GM21367 (cell line): ENCODE measurements at regions not wholly inside any gene's neighbourhood (a gene's known extent, or its start where the extent isn't known, plus 50 kb on each side); places are given as distances from the start of the nearest gene placed in this dataset.

ENCODE experiments used
- ATAC-seq: cut with Tn5 transposase; IDR thresholded peaks from one replicate; pipeline ENCODE4 v1.9.1; 2021; ENCODE audit not compliant: unreplicated experiment

DNA sequence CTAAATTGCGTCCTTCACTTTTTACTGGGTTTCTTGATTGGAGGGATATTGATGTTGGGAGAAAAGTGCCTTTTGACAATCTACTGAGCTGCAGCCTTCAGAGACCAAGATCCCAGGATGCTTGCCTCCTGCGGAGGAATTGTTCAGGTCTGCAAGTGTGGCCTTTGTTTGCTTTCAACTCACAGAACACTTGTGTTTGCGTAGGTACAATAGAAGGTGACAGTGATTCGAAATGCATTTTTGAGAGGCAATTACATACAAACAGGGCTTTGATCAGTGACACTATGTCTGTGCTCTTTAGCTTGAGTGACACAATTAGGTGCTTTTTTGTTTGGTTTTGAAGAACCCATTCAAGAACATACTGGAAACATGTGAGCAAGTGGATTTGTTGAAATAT lies 600.6 kb downstream of the QKI start:
- ATAC-seq: no peak

DNA sequence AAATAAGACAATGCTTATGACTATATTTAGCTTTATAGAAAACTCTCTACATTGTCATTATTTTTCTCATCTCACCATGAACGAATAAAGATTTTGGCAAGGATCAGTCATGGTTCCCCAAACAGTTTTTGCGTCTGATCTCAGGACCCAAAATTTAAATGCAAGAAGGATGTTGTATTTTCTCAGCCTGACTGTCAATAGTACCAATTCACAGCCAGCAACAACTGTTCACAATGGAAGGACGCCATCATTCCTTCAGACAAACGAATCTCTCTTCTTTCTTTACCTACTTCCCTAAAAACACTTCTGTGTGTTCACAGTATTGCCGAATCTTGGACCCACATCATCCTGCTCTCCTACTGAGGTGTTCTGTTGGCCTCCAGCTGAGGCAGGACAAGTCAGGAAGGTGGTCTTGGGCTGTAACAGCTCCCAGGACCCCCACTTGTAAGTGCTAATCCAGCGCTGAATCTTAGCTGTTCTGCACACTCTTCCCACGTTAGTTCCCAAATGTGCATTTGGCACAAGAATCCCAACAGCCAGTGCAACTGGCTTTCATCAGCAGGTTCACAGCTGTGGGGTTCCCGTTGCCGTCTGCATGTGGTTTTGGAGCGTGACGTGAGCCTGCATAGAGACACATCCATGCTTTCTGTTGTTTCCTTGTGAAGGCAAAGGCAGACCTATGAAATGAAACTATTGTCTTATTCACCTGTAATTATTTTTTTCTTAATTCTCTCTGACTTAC lies 600.0 kb downstream of the QKI start:
- no peak for ATAC-seq

DNA sequence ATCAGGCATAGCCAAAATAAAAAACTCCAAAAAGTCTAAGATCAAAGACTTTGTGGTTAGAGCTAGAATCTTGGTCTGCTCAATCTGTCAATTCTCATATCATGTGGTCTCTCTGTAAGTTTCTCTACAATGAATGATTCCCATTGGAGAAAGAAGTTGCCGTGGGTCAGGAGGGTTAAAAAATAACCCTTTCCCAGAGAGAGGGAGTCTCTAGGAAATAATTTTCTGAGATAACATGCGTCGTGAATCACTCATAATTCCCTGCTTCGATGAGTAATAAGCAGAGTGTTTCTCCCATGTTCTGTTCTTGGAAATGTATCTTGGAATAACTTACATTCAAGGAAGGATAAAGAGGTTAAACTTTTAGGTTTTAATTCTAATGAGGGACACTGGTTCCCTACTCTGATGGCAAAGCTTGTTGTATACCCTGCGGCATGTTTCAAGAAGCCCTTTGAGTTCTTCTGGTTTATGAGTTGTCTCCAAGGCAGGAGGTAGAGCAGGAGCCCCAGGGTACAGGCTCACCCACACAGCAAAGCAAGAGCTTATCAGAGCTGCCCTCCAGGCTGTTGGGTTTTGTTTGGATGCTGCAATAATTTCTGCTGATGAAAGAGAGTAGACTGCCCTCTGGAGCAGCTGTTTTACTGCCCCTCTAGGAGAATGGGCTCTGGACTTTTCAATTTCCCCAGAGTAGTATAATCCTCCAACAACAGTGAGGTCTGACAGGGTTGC lies 599.1 kb downstream of the QKI start:
- no peak for ATAC-seq

DNA sequence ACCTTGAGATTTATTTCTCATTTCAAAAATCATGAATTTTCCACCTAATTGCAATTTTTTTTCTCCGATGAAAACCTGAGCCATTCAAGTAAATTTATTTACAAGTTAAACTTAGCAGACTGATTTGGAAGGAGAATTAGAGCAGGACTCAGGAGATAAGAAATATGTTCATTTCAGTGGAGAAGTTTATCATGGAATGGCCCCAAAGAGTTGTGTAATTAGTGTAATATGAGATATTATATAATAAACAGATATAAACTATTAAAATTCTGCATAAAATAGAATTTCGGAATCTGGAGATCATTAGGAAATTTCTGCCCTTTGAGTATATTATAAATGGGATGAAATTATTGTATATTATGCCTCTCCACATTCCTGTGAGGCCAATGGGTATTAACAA lies 596.8 kb downstream of the QKI start:
- ATAC-seq: no peak

DNA sequence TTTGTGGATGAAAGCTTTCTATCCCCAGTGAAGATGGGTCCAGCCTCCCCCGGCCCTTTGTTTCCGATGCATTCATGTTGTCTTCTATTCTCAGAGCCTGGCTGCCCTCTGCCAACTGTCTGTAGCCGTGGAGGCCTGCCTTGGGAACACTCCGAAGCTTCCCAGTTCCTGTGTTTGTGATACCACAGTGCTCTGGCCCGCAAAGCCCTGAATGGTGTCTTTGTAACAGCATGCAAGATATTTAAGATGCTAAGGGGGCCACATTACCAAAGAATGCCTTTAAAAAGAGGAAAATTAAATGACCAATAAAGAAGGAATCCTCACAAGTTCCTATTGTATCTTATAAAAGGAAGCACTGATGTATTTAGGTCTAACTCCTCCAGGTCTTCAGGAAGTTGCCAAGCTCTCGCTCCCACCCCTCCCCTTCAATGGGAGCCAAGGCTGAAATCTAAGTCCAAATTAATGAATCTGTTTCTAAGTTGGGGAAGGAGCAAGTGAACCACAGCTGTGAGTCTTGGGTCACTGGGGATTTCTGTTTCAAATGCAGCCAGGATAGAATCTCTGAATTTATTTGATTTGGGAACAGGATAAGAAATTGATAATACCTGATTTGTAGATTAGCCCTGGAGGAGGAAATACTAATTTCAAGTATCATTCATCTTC lies 596.1 kb downstream of the QKI start:
- ATAC-seq: no peak

DNA sequence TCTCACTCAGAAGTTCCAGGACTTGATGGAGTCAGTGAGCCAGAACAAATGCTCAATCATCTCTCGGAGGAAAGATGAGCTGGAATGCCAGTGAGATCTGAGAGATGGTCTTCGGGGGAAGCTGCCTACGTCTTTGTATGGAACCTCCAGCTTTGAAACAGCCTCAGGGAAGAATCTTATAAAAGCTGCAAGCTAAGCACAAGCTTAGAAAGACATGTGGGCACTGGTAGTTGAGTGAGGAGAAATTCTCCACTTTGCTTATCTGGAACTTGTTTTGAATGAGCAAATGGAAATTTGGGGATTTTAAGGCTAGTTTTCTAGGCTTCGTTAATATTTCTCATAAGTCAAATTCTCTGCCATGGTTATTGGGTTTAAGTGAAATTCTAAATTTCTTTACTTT lies 594.4 kb downstream of the QKI start:
- ATAC-seq: no peak

DNA sequence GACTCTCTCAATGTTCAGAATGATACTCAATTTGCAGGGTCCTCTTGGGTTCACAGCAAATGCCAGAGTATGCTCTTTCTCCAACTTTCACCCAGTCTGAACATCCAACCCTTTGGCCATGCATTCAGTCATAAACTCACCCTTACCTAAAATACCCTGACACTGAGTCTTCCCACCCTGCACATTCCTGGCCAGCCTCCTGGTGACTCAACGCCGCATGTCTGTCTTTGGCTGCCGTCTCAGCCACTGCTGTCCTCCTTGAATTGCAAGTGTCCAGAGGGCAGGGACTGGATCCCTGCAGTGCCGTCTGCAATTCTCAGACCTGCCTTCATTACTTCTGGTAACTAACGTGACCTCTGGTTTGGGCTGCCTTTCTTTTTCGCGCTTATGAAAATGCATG lies 593.4 kb downstream of the QKI start:
- no peak for ATAC-seq

DNA sequence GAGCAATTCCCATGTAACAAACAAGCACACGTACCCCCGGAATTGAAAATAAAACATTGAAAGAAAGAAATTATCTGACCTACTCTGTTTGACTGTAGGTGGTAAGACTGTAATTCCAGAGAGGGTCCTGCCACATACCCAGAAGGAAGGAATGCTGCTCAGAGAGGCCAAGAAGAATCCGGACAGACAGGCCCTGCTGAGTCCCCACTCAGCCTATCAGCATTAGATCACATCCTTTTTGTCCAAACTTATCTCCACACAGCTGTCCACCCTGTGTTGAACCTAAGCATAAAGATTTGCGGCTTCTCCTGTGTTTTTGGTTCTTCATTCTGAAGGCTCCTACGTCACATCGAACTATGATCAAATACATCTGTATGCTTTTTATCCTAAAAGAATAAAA lies 591.9 kb downstream of the QKI start:
- ATAC-seq: no peak

DNA sequence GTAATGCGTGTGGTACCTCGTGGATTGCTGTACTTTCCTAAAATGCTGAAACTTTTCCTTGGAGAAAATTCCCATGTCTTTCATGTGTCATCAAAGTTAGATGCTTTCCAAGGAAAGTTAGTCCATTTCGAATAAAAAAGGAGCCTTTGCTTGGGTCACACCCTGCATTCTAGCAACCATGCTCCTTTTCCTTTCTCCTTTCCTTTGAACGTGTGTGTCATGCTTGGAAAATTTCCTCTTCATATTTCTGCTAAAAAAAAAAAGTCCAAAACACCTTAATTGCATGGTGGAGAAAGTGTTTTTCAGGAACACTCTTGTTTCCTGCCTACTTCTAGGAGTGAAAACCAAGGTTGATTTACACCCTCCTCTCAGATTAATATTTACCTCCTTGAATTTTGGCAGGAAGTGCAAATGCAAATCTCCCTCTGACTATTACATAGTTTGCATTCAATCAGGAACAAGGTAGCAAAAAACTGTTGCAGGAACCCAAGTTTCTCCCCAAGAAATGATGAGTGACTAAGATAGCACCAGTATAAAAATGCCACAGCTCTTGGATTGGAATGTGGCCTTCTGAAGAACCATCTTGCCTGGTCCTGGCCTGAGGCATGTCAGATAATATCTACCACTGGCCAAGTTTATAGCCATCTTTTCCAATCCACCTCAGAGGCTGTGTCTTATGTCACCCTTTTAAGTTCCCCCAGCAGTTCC lies 590.6 kb downstream of the QKI start:
- no peak for ATAC-seq

DNA sequence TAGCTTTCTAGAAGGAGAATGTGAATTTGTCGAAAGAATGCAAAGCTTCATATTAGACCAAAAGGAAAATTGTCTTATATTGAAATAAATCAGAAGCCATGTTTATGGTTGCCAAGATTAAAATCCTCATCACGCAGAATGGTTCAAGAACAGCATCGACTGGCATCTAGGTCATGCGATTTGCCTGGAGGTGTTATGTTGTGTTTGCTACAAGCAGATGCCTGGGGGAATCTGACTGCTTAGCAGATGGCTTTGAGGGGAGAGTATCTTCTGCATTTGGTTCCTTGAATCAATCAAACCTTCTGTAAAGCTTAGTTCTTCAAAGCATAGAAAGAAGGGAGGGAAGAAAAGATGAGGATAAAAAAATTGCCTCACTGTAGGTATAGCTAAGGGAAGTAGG lies 585.8 kb downstream of the QKI start:
- ATAC-seq: no peak

DNA sequence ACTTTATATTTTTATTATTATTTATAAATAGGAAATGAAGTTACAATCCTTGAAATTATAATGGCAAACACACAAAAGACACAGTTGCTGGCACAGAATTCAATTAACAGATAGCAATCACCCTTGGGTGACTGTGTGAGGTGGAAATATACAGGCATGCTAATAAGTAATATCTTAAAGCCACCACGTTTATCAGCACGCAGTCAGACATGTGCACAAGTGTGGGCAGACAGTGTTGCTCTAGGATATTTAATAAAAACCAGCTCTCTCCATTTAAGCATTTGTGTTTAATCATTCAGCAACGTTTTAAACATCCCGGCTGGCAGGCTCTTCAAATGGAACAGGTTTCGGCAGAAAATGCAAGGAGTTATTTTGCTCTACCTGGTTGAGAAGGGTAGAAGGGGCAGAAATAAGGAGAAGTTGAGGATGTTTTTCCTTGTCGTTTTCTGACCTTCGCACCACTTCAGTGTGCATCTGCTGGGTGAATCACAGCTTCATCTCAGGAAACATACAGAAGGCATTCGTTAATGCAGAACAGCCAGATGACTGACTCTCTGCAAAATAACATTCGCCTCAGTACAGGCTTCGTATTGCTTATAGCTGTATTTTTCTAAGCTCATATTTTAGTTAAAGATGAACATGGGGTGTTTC lies 585.1 kb downstream of the QKI start:
- ATAC-seq: no peak

DNA sequence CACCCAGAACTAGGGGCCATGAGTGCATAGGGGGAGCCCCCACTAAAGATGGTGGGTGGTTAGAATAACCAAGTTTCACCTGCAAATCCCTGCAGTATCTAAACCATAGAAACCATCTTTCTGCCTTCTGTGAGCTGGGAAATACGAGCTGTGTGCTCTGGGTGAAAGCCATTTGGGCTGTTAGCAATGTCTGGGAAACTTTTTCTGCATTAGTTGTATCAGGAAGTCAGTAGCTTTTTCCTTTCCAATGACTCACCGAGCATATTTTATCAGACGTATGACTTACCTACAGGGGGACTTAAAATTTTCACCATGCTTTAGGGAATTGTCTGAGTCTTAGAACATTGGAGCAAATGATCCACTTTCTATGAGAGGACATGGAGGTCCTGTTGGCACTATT lies 584.0 kb downstream of the QKI start:
- ATAC-seq: no peak

DNA sequence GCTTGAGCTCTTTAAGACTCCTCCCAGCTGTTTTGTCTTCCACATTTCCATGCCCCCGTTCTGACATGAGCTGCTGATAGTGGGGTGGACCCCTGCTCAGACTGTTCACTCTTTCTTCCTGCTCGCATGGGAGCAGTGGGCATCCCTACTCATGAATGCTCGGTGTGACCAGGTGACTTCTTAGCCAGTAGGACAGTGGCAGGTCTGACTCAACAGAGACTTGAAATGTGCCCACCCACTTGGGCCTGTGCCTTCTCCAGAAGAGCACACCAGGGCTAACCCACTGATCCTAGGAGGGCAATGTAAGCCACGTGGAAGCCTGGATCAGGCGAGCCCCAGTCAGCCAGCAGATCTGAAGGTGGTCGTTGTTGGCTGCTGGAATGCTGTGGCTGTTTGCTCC lies 582.0 kb downstream of the QKI start:
- no peak for ATAC-seq

DNA sequence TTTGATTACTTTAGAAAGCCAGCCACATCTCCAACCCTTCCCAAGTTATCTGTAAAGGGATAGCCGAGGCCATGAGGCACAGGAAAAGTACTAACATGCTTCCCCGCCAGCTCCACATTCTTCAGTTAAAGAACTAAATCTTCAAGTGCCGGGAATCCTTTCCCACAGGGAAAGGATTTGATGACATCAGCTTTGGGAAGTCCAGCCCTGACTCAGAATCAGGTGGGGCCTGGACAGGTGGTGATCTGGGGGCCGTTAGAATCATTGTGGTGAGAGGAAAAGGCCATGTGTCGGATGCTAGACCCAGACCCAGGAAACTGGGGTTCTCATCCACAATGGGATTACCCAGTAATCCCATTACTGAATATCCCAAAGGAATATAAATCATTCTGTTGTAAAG lies 580.0 kb downstream of the QKI start:
- ATAC-seq: no peak

DNA sequence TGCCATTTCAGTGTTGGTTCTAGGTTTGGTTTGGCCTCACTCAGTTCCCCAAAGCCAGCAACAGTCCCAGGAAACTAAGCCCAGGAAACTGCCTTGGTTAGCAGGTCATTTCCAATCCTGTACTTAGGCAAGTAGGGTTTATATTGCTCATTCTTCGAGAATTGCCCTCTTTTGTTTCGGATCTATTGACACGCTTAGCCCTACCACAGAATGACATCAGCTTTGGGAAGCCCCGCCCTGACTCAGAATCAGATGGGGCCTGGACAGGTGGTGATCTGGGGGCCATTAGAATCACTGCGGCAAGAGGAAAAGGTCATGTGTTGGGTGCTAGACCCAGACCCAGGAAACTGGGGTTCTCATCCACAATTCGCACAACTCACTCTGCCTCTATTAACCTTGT lies 578.2 kb downstream of the QKI start:
- ATAC-seq: no peak

DNA sequence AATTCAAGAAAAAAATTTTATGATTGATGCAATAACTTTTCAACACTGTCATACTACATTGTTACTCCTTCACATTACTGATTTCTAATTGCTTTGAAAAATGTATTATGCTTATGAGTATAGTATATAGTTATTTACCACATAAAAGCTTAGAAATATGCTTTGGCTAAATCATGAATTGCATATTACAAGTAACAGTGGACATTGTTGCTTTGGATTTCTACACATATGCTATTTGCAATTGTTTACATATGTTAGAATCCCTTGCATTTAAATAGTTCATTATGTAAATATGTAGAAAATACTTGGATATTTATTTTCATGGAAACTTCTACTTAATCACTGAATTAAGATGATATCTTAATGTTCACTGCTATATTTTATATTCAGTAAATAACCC lies 577.5 kb downstream of the QKI start:
- ATAC-seq: no peak

DNA sequence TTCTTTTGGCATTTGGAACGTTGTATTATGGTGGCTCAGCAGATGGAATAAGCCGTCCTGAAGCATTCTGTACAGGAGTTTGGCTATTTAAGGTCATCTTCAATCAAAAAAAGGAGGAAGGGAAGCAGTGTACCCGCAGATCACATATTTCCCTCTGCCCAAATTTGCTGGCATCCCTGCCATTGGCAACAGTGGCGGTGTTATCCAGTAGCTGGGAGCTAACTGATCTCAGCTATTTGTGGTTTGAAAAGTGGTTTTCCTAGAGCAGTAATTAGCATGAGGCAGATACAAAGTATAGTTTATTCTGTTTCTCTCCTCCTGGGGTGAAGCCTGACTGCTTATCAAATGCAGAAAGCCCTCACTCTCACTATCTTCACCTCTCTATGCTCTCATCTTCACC lies 576.8 kb downstream of the QKI start:
- ATAC-seq: no peak

DNA sequence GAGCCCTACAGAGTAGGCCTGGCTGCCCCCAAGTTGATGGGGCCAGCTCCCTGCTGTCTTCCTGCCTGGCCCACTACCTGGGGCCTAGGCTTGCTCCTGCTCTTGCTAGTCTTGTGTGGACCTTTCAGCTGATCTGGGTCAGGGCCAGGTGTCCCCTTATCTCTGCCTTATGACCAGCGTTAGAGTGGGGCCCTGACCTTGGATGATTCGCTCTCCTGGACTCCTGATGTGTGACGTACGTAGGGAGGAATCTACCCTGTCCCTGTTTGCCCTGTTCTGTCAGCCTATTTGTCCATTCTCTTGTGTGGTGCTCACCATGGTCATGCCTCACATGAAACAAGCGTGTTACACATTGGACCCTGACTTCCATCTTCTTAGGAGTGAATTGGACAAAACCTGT lies 571.8 kb downstream of the QKI start:
- no peak for ATAC-seq

DNA sequence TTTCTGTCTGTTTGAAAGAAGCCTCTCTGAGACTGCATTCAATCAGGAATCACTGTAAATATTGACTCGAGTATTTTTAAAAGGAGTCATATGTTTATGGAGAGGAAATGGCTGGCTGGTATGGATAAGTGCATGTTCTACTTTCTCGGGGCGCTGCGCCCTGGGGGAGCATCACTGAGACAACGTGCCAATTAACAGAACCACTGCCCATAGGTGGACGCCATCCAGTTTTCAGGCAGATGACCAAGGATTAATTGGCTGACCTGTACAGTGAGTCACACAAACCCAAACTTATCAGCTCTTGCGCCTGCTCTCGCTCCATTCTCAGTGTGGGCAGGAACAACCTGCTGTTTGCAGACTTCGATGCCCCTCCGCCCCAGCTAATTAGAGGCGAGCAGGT lies 571.2 kb downstream of the QKI start:
- no peak for ATAC-seq

DNA sequence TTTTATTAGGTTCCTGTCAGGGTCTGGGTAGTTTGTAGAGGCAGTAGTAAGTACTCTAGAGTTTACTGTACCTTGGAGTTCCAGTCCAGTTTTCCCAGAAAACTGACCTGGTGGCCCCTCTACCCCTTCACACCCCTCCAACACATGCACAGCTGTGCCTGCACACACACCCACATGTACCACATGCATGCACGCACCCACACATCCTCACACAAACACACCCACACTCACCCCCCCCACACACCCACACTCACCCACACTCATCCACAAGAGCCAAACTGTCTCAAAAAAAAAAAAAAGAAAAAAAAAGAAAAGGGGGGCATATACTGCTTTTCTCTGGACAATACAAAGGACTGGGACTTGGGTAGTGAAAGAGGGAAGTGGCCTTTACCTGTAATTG lies 570.5 kb downstream of the QKI start:
- no peak for ATAC-seq
